DOHH2 (cell line): ENCODE measurements at regions not wholly inside any gene's neighbourhood (a gene's known extent, or its start where the extent isn't known, plus 50 kb on each side); places are given as distances from the start of the nearest gene placed in this dataset.

Experiments used
- H3F3A ChIP-seq: fragments of 200-600 bp; sonication (generic), shearing (Covaris generic); 2 replicates; pipeline ENCODE4 v1.6.0; 2016; ENCODE audit warnings: antibody characterized with exemption, mild to moderate bottlenecking; ENCODE audit not compliant: control insufficient read depth, insufficient read depth
- H3K27ac ChIP-seq: fragments of 200-600 bp; sonication (generic); 2 replicates; pipeline ENCODE4 v1.5.1; 2014; ENCODE audit warnings: low read depth, mild to moderate bottlenecking, low read length, moderate library complexity
- H3K27me3 ChIP-seq: fragments of 200-600 bp; sonication (generic); 2 replicates; pipeline ENCODE4 v1.6.1; 2014; ENCODE audit warnings: mild to moderate bottlenecking, low read length, mixed read lengths; ENCODE audit not compliant: control insufficient read depth
- H3K36me3 ChIP-seq: fragments of 200-600 bp; sonication (generic); 2 replicates; pipeline ENCODE4 v1.6.1; 2014; ENCODE audit warnings: mild to moderate bottlenecking, low read length, moderate library complexity, mixed read lengths; ENCODE audit not compliant: control insufficient read depth
- H3K4me1 ChIP-seq: fragments of 200-600 bp; sonication (generic); 2 replicates; pipeline ENCODE4 v1.6.1; 2014; ENCODE audit warnings: mild to moderate bottlenecking, low read length, mixed read lengths; ENCODE audit not compliant: control insufficient read depth
- H3K4me2 ChIP-seq: fragments of 200-600 bp; sonication (generic); 2 replicates; pipeline ENCODE4 v1.6.0; 2014; ENCODE audit warnings: mild to moderate bottlenecking, low read length, moderate library complexity
- H3K4me3 ChIP-seq: fragments of 200-600 bp; sonication (generic); 2 replicates; pipeline ENCODE4 v1.5.1; 2014; ENCODE audit warnings: mild to moderate bottlenecking, low read length, mixed read lengths
- H3K79me2 ChIP-seq: fragments of 200-600 bp; sonication (generic); 2 replicates; pipeline ENCODE4 v1.6.1; 2014; ENCODE audit warnings: mild to moderate bottlenecking, low read length, mixed read lengths; ENCODE audit not compliant: control insufficient read depth
- H3K9me2 ChIP-seq: fragments of 200-600 bp; sonication (generic); replicated peaks from 2 replicates; pipeline ENCODE4 v1.6.1; 2014; ENCODE audit warnings: mild to moderate bottlenecking, low read length, mixed read lengths; ENCODE audit not compliant: control insufficient read depth
- H3K9me3 ChIP-seq: fragments of 200-600 bp; sonication (generic); 2 replicates; pipeline ENCODE4 v1.6.1; 2014; ENCODE audit warnings: antibody characterized with exemption, low read length, mixed read lengths; ENCODE audit not compliant: control insufficient read depth, insufficient read depth
- H4K20me1 ChIP-seq: fragments of 200-600 bp; sonication (generic); 2 replicates; pipeline ENCODE4 v1.6.0; 2014; ENCODE audit warnings: low read depth, mild to moderate bottlenecking, antibody characterized with exemption, low read length, moderate library complexity; ENCODE audit not compliant: control insufficient read depth, insufficient read depth
- EZH2phosphoT487 ChIP-seq: fragments of 200-600 bp; sonication (generic); IDR thresholded peaks from 2 replicates; pipeline ENCODE4 v1.6.1; 2017; ENCODE audit warnings: borderline replicate concordance, mild to moderate bottlenecking, antibody characterized with exemption, low read length, moderate library complexity, mixed read lengths
- TF ChIP-seq, protein P1 (sequence below): fragments of 200-600 bp; sonication (generic); IDR thresholded peaks from one replicate; pipeline ENCODE4 v1.5.1; 2014; ENCODE audit warnings: antibody characterized with exemption, mild to moderate bottlenecking, low read depth, low read length; ENCODE audit not compliant: poor library complexity, severe bottlenecking

DNA sequence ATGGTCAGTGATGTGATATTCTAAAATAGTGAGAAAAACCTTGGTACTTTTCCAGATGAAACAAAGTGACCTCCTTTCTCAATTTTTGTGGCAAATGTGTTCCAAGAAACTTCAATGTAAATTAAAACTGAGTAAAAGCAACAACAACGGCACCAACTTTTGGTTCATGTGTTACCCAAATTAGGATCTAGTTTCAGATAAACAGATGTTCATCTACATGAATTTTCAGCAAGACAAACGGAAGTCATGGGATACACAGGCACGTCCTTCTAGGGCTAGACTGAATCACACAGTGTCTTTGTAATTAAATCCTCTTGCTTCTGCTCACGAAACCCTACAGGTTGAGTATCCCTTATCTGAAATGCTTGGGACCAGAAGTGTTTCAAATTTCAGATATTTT lies 915.2 kb downstream of the TFAP2A start:
- H3K4me2 ChIP-seq: no peak overlapping the region
- no peaks in the 10 kb centered on the region for H3K9me2 ChIP-seq
- H3K4me3 ChIP-seq: no peak overlapping the region
- H3K27me3 ChIP-seq: no peaks in the 10 kb centered on the region
- TF ChIP-seq, protein P1, sequence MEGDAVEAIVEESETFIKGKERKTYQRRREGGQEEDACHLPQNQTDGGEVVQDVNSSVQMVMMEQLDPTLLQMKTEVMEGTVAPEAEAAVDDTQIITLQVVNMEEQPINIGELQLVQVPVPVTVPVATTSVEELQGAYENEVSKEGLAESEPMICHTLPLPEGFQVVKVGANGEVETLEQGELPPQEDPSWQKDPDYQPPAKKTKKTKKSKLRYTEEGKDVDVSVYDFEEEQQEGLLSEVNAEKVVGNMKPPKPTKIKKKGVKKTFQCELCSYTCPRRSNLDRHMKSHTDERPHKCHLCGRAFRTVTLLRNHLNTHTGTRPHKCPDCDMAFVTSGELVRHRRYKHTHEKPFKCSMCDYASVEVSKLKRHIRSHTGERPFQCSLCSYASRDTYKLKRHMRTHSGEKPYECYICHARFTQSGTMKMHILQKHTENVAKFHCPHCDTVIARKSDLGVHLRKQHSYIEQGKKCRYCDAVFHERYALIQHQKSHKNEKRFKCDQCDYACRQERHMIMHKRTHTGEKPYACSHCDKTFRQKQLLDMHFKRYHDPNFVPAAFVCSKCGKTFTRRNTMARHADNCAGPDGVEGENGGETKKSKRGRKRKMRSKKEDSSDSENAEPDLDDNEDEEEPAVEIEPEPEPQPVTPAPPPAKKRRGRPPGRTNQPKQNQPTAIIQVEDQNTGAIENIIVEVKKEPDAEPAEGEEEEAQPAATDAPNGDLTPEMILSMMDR: no peak
- TF ChIP-seq EZH2phosphoT487: no peak
- H3F3A ChIP-seq: no peaks in the 10 kb centered on the region
- no peaks in the 10 kb centered on the region for H4K20me1 ChIP-seq
- H3K9me3 ChIP-seq: no peaks in the 10 kb centered on the region
- H3K79me2 ChIP-seq: no peaks in the 10 kb centered on the region
- H3K36me3 ChIP-seq: no peaks in the 10 kb centered on the region
- no peaks in the 10 kb centered on the region for H3K4me1 ChIP-seq
- no peak overlapping the region for H3K27ac ChIP-seq

DNA sequence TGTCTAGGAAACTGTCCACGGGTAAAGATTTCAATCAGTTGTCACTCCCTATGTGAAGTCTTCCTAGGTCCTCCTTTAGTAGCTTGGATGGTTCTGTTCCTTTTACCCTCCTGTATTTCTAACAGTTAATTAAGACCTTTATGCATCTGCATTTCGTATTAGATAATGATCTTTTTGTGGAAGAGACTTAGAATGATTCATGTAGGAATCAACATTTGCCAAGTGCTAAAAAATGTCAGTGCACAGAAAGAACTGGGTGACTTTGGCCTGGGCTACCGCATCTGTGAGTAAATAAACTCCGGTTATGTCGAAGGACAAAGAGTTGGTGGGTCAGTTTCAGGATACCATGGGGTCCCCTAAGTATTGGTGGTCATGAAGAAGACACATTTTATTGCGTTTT lies 918.0 kb downstream of the TFAP2A start:
- no peak overlapping the region for H3K4me2 ChIP-seq
- H3K4me1 ChIP-seq: no peaks in the 10 kb centered on the region
- H3K9me2 ChIP-seq: no peaks in the 10 kb centered on the region
- H3K27ac ChIP-seq: no peak overlapping the region
- no peaks in the 10 kb centered on the region for H3F3A ChIP-seq
- TF ChIP-seq, protein P1: no peak
- TF ChIP-seq EZH2phosphoT487: no peak
- H3K4me3 ChIP-seq: no peak overlapping the region
- H4K20me1 ChIP-seq: no peaks in the 10 kb centered on the region
- H3K79me2 ChIP-seq: no peaks in the 10 kb centered on the region
- no peaks in the 10 kb centered on the region for H3K36me3 ChIP-seq
- H3K9me3 ChIP-seq: no peaks in the 10 kb centered on the region
- H3K27me3 ChIP-seq: no peaks in the 10 kb centered on the region

DNA sequence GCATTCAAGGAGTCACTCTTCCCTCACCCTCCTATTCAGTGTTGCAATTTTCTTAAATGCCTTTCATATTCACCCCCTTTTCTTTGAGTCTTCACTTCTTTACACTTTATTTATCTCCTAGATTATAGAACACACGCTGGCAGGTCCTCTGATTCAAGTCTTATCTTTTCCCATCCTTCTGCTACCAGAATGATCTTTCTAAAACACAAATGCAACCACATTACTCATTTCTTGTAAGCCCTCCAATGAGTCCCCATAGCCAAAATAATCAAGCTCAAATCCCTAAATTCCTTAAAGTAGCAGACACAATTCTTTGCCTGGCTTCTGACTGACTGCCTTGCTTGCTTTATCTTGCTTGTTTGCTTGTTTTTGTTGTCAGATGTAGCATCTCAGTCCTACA lies 920.0 kb downstream of the TFAP2A start:
- Histone ChIP-seq H3K27me3 (no peaks in the 10 kb centered on the region), H3K9me3 (no peaks in the 10 kb centered on the region), H3K4me2 (no peak overlapping the region), H3K4me3 (no peak overlapping the region), H3K36me3 (no peaks in the 10 kb centered on the region), H3K9me2 (no peaks in the 10 kb centered on the region), H3K79me2 (no peaks in the 10 kb centered on the region), H3K4me1 (no peaks in the 10 kb centered on the region), H3F3A (no peaks in the 10 kb centered on the region), H3K27ac (no peak overlapping the region), H4K20me1 (no peaks in the 10 kb centered on the region)
- no peak for TF ChIP-seq EZH2phosphoT487
- TF ChIP-seq, protein P1: no peak

DNA sequence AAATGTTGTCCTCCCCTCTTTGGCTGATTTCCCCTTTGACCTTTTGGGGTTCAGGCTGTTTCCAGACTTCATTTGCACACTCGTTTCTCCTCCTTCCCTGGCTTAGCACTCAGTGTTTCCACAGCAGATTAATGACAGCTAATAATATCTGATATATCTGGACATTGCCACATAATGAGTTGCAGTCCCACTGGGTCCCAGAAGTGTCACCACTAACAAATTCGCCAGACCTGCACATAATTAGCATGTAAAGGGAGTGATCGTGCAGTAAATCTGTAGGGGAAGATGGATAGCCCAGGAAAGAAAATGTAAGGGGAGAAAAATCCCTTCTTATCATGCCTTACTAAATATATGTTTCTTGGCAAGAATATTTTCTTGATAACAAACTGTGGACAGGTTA lies 922.1 kb downstream of the TFAP2A start:
- Histone ChIP-seq H3F3A (no peaks in the 10 kb centered on the region), H3K27ac (no peak overlapping the region), H3K36me3 (no peaks in the 10 kb centered on the region), H3K9me3 (no peaks in the 10 kb centered on the region), H3K4me1 (no peaks in the 10 kb centered on the region), H4K20me1 (no peaks in the 10 kb centered on the region), H3K27me3 (no peaks in the 10 kb centered on the region), H3K79me2 (no peaks in the 10 kb centered on the region), H3K4me2 (no peak overlapping the region), H3K9me2 (no peaks in the 10 kb centered on the region), H3K4me3 (no peak overlapping the region)
- TF ChIP-seq EZH2phosphoT487: no peak
- TF ChIP-seq, protein P1: no peak
